ENCODE measurements at regions not wholly inside any gene's neighbourhood (a gene's known extent, or its start where the extent isn't known, plus 50 kb on each side); places are given as distances from the start of the nearest gene placed in this dataset.

DNA sequence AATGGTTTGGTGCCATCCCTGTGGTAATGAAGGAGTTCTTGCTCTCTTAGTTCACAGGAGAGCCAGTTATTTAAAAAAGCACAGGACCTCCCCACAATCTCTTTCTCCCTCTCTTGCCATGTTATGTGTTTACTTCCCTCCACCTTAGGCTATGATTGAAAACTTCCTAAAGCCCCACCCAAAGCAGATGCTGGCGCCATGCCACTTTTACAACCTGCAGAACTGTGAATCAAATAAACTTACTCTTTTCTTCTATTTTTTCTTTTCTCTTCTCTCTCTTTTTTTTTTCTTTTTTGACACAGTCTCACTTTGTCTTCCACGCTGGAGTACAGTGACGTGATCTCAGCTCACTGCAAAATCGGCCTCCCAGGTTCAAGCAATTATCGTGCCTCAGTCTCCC, 508.4 kb upstream of the EPHA7 start:
- Histone ChIP-seq H3K27me3 (replicated peaks; ENCODE audit: insufficient read depth, low read length) (no peaks in the 10 kb centered on the region), H3F3A (ENCODE audit: insufficient read depth, low read length) (no peaks in the 10 kb centered on the region), H3K4me2 (ENCODE audit: low read depth, low read length) (no peak overlapping the region), H3K36me3 (replicated peaks; ENCODE audit: insufficient read depth, low read length) (no peaks in the 10 kb centered on the region), H3K9me2 (replicated peaks; ENCODE audit: insufficient read depth, low read length) (no peaks in the 10 kb centered on the region), H3K4me1 (ENCODE audit: low read length) (no peaks in the 10 kb centered on the region), H4K20me1 (ENCODE audit: insufficient read depth, low read length) (no peaks in the 10 kb centered on the region), H2AFZ (ENCODE audit: low read length) (no peak overlapping the region), H3K79me2 (ENCODE audit: low read length) (no peaks in the 10 kb centered on the region), H3K27ac (ENCODE audit: low read length) (no peak overlapping the region), H3K9me3 (replicated peaks; ENCODE audit: insufficient read depth, low read length) (no peaks in the 10 kb centered on the region), H3K9ac (ENCODE audit: low read length) (no peak overlapping the region), H3K4me3 (ENCODE audit: low read length) (no peak overlapping the region)
- DNase-seq = no peak
- TF ChIP-seq, protein P1, sequence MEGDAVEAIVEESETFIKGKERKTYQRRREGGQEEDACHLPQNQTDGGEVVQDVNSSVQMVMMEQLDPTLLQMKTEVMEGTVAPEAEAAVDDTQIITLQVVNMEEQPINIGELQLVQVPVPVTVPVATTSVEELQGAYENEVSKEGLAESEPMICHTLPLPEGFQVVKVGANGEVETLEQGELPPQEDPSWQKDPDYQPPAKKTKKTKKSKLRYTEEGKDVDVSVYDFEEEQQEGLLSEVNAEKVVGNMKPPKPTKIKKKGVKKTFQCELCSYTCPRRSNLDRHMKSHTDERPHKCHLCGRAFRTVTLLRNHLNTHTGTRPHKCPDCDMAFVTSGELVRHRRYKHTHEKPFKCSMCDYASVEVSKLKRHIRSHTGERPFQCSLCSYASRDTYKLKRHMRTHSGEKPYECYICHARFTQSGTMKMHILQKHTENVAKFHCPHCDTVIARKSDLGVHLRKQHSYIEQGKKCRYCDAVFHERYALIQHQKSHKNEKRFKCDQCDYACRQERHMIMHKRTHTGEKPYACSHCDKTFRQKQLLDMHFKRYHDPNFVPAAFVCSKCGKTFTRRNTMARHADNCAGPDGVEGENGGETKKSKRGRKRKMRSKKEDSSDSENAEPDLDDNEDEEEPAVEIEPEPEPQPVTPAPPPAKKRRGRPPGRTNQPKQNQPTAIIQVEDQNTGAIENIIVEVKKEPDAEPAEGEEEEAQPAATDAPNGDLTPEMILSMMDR (IDR thresholded peaks at IDR 0.05; ENCODE audit: low read length) = no peak
- TF ChIP-seq EZH2phosphoT487 (IDR thresholded peaks at IDR 0.05; ENCODE audit: low read length) (no peak), EZH2 (optimal IDR thresholded peaks at IDR 0.05; ENCODE audit: low read depth, low read length) (no peak)

DNA sequence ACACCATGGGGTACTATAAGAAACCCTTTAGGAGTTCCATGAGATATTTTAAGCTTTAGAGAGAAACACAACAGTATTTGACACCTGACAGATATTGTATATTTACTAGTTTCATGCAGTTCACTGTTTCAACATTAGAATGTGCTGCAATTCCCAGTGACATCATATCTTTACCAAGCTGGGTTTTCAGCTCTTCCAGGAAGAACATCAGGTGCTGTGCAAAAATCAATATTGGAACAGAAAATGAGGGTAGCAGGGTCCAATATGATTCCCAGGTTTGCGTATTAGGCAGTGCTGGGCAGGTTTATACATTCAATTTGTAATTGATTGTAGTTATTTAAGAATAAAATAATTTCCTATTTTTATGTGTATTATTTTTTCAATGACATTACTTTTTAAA, 500.0 kb upstream of the EPHA7 start:
- Histone ChIP-seq H3K9me3 (replicated peaks; ENCODE audit: insufficient read depth, low read length) (no peaks in the 10 kb centered on the region), H2AFZ (ENCODE audit: low read length) (no peak overlapping the region), H3K4me2 (ENCODE audit: low read depth, low read length) (no peak overlapping the region), H3K27ac (ENCODE audit: low read length) (no peak overlapping the region), H3K4me1 (ENCODE audit: low read length) (no peaks in the 10 kb centered on the region), H3K9ac (ENCODE audit: low read length) (no peak overlapping the region), H3K79me2 (ENCODE audit: low read length) (no peaks in the 10 kb centered on the region), H3K27me3 (replicated peaks; ENCODE audit: insufficient read depth, low read length) (no peaks in the 10 kb centered on the region), H3K36me3 (replicated peaks; ENCODE audit: insufficient read depth, low read length) (no peaks in the 10 kb centered on the region), H3F3A (ENCODE audit: insufficient read depth, low read length) (no peaks in the 10 kb centered on the region), H4K20me1 (ENCODE audit: insufficient read depth, low read length) (no peaks in the 10 kb centered on the region), H3K4me3 (ENCODE audit: low read length) (no peak overlapping the region), H3K9me2 (replicated peaks; ENCODE audit: insufficient read depth, low read length) (no peaks in the 10 kb centered on the region)
- no peak for DNase-seq
- TF ChIP-seq, protein P1 (IDR thresholded peaks at IDR 0.05; ENCODE audit: low read length) = no peak
- TF ChIP-seq EZH2phosphoT487 (IDR thresholded peaks at IDR 0.05; ENCODE audit: low read length) (no peak), EZH2 (optimal IDR thresholded peaks at IDR 0.05; ENCODE audit: low read depth, low read length) (no peak)

DNA sequence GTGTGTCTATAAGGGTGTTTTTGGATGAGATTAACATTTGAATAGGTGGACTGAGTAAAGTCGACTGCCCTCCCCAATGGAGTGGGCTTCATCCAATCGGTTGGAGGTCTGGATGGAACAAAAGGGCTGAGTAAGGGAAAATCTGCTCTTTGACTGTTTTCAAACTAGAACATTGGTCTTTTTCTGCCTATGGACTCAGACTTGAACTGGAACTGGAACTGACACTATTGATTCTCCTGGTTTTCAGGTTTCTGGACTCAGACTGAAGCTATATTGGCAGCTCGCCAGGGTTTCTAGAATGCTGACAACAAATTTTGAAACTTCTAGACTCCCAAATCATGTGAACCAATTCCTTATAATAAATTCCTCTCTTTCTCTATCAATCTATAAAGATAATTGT, 498.9 kb upstream of the EPHA7 start:
- TF ChIP-seq, protein P1 (IDR thresholded peaks at IDR 0.05; ENCODE audit: low read length) = no peak
- TF ChIP-seq EZH2phosphoT487 (IDR thresholded peaks at IDR 0.05; ENCODE audit: low read length) = no peak
- TF ChIP-seq EZH2 (optimal IDR thresholded peaks at IDR 0.05; ENCODE audit: low read depth, low read length) = no peak
- H3K27me3 ChIP-seq (replicated peaks; ENCODE audit: insufficient read depth, low read length) = no peaks in the 10 kb centered on the region
- DNase-seq = no peak
- no peak overlapping the region for H3K4me2 ChIP-seq (ENCODE audit: low read depth, low read length)
- H3K4me3 ChIP-seq (ENCODE audit: low read length) = no peak overlapping the region
- no peak overlapping the region for H2AFZ ChIP-seq (ENCODE audit: low read length)
- H3K27ac ChIP-seq (ENCODE audit: low read length) = no peak overlapping the region
- no peaks in the 10 kb centered on the region for H3F3A ChIP-seq (ENCODE audit: insufficient read depth, low read length)
- no peaks in the 10 kb centered on the region for H3K4me1 ChIP-seq (ENCODE audit: low read length)
- no peaks in the 10 kb centered on the region for H3K9me3 ChIP-seq (replicated peaks; ENCODE audit: insufficient read depth, low read length)
- H3K9ac ChIP-seq (ENCODE audit: low read length) = no peak overlapping the region
- H4K20me1 ChIP-seq (ENCODE audit: insufficient read depth, low read length) = no peaks in the 10 kb centered on the region
- no peaks in the 10 kb centered on the region for H3K9me2 ChIP-seq (replicated peaks; ENCODE audit: insufficient read depth, low read length)
- H3K79me2 ChIP-seq (ENCODE audit: low read length) = no peaks in the 10 kb centered on the region
- H3K36me3 ChIP-seq (replicated peaks; ENCODE audit: insufficient read depth, low read length) = no peaks in the 10 kb centered on the region

Data from MM.1S (cell line).